ENCODE measurements at regions not wholly inside any gene's neighbourhood (a gene's known extent, or its start where the extent isn't known, plus 50 kb on each side); places are given as distances from the start of the nearest gene placed in this dataset.

- no peak overlapping the region for H3K4me3 ChIP-seq (ENCODE audit: low read length in 3 of 3)
- FAIRE-seq: no peak
Observed at GRCh38 chr7:69450456-69450855, 147.8 kb upstream of the AUTS2 start.

GRCh38 chr7:69451715-69452114 is 146.6 kb upstream of the AUTS2 start:
- no peak for TF ChIP-seq CTCF (IDR thresholded peaks at IDR 0.05; ENCODE audit: borderline replicate concordance, extremely low read depth, insufficient read depth)
- Histone ChIP-seq H3K27me3 (ENCODE audit: control insufficient read depth, insufficient read depth, low read length) (no peaks in the 10 kb centered on the region), H3K27ac (ENCODE audit: low read depth in 2 of 2, low read length in 2 of 2) (no peak overlapping the region), H3K4me1 (ENCODE audit: control insufficient read depth in 2 of 3, insufficient read depth in 2 of 3, low read depth in 1 of 3, low read length in 3 of 3) (no peaks in the 10 kb centered on the region), H3K4me3 (ENCODE audit: low read length in 3 of 3) (no peak overlapping the region), H3K9me3 (ENCODE audit: control insufficient read depth in 2 of 3, insufficient read depth in 1 of 3, low read length in 3 of 3) (no peaks in the 10 kb centered on the region), H3K36me3 (ENCODE audit: control insufficient read depth in 2 of 3, insufficient read depth in 3 of 3, low read length in 3 of 3) (no peaks in the 10 kb centered on the region), H3K9ac (ENCODE audit: low read length in 3 of 3) (no peak overlapping the region)
- FAIRE-seq: no peak
- intact Hi-C loops (cut with DNase I): no loop called here
- DNase-seq: no peak

More at GRCh38 chr7:69450456-69450855, 147.8 kb upstream of the AUTS2 start:
- H3K27me3 ChIP-seq (ENCODE audit: control insufficient read depth, insufficient read depth, low read length): no peaks in the 10 kb centered on the region
- DNase-seq: no peak
- intact Hi-C loops (cut with DNase I): no loop called here
- no peaks in the 10 kb centered on the region for H3K4me1 ChIP-seq (ENCODE audit: control insufficient read depth in 2 of 3, insufficient read depth in 2 of 3, low read depth in 1 of 3, low read length in 3 of 3)
- no peaks in the 10 kb centered on the region for H3K9me3 ChIP-seq (ENCODE audit: control insufficient read depth in 2 of 3, insufficient read depth in 1 of 3, low read length in 3 of 3)
- H3K27ac ChIP-seq (ENCODE audit: low read depth in 2 of 2, low read length in 2 of 2): no peak overlapping the region
- no peak for TF ChIP-seq CTCF (IDR thresholded peaks at IDR 0.05; ENCODE audit: borderline replicate concordance, extremely low read depth, insufficient read depth)
- H3K9ac ChIP-seq (ENCODE audit: low read length in 3 of 3): no peak overlapping the region
- H3K36me3 ChIP-seq (ENCODE audit: control insufficient read depth in 2 of 3, insufficient read depth in 3 of 3, low read length in 3 of 3): no peaks in the 10 kb centered on the region

- Histone ChIP-seq H3K9me3 (ENCODE audit: control insufficient read depth in 2 of 3, insufficient read depth in 1 of 3, low read length in 3 of 3) (no peaks in the 10 kb centered on the region), H3K27me3 (ENCODE audit: control insufficient read depth, insufficient read depth, low read length) (no peaks in the 10 kb centered on the region), H3K4me1 (ENCODE audit: control insufficient read depth in 2 of 3, insufficient read depth in 2 of 3, low read depth in 1 of 3, low read length in 3 of 3) (no peaks in the 10 kb centered on the region), H3K36me3 (ENCODE audit: control insufficient read depth in 2 of 3, insufficient read depth in 3 of 3, low read length in 3 of 3) (no peaks in the 10 kb centered on the region), H3K4me3 (ENCODE audit: low read length in 3 of 3) (no peak overlapping the region), H3K27ac (ENCODE audit: low read depth in 2 of 2, low read length in 2 of 2) (no peak overlapping the region), H3K9ac (ENCODE audit: low read length in 3 of 3) (no peak overlapping the region)
- intact Hi-C loops (cut with DNase I): no loop called here
- FAIRE-seq: no peak
- no peak for TF ChIP-seq CTCF (IDR thresholded peaks at IDR 0.05; ENCODE audit: borderline replicate concordance, extremely low read depth, insufficient read depth)
- DNase-seq: no peak
Observed at GRCh38 chr7:69452797-69453196, 145.5 kb upstream of the AUTS2 start.

All from kidney (tissue), 13 donors.